Spleen (tissue), 11 donors: ENCODE measurements at regions not wholly inside any gene's neighbourhood (a gene's known extent, or its start where the extent isn't known, plus 50 kb on each side); places are given as distances from the start of the nearest gene placed in this dataset.

ENCODE experiments used
- DNase-seq: peaks from one replicate; pipeline ENCODE4 v3.0.0-alpha.2; 2020
- H3K27ac ChIP-seq, 8 donors: fragments of 200-600 bp; sonication (generic) in 7 of 8; 1 replicate in 4 of 8; 2 replicates in 4 of 8; pipeline versions ENCODE4 v1.5.0 to v1.8.0; 2016 to 2021; ENCODE audit warnings: inconsistent platforms in 4 of 8, mild to moderate bottlenecking in 4 of 8, moderate library complexity in 1 of 8
- H3K27me3 ChIP-seq, 7 donors: fragments of 200-600 bp; sonication (generic) in 6 of 7; replicated peaks in 1 of 7; 1 replicate in 4 of 7; 2 replicates in 3 of 7; pipeline versions ENCODE4 v1.5.0 to v1.8.0; 2016 to 2021; ENCODE audit warnings: inconsistent platforms in 3 of 7, mild to moderate bottlenecking in 1 of 7
- H3K36me3 ChIP-seq, 6 donors: fragments of 200-600 bp; sonication (generic) in 5 of 6; 1 replicate in 4 of 6; 2 replicates in 2 of 6; pipeline versions ENCODE4 v1.5.0 to v1.8.0; 2016 to 2021; ENCODE audit warnings: inconsistent platforms in 2 of 6
- H3K4me1 ChIP-seq, 6 donors: fragments of 200-600 bp; sonication (generic) in 5 of 6; 1 replicate in 3 of 6; 2 replicates in 3 of 6; pipeline versions ENCODE4 v1.5.0 to v1.8.0; 2016 to 2021; ENCODE audit warnings: inconsistent platforms in 3 of 6
- H3K4me3 ChIP-seq, 8 donors: fragments of 200-600 bp; sonication (generic) in 7 of 8; 1 replicate in 4 of 8; 2 replicates in 4 of 8; pipeline versions ENCODE4 v1.5.0 to v1.8.0; 2016 to 2021; ENCODE audit warnings: inconsistent platforms in 4 of 8, mild to moderate bottlenecking in 4 of 8, moderate library complexity in 2 of 8
- H3K9me3 ChIP-seq, 8 donors: fragments of 200-600 bp; sonication (generic) in 7 of 8; 1 replicate in 4 of 8; 2 replicates in 4 of 8; pipeline versions ENCODE4 v1.5.0 to v1.8.0; 2016 to 2021; ENCODE audit warnings: inconsistent platforms in 4 of 8
- CTCF ChIP-seq, 11 experiments: fragments of 200-600 bp in 7 of 11; fragments of 450-650 bp in 4 of 11; sonication (generic) in 4 of 11; IDR thresholded peaks in 8 of 11; conservative IDR thresholded peaks in 3 of 11; 1 replicate in 7 of 11; 2 replicates in 4 of 11; pipeline versions ENCODE4 v1.4.0 to v1.8.0; 2016 to 2021; ENCODE audit warnings: antibody characterized with exemption in 11 of 11, inconsistent platforms in 4 of 11, mild to moderate bottlenecking in 1 of 11
- POLR2A ChIP-seq, 3 donors: fragments of 450-650 bp; IDR thresholded peaks; one replicate each; pipeline ENCODE4 v1.5.1; 2017; ENCODE audit warnings: antibody characterized with exemption in 3 of 3, mild to moderate bottlenecking in 1 of 3
- POLR2AphosphoS5 ChIP-seq, 3 donors: sonication (generic); formaldehyde crosslinking; IDR thresholded peaks; one replicate each; pipeline ENCODE4 v1.5.1; 2017; ENCODE audit warnings: antibody characterized with exemption in 3 of 3
- WGBS, 5 donors: extraction: QIAGEN DNeasy Blood & Tissue Kit in 3 of 5; methylation state at CpG; one replicate each; pipeline versions ENCODE4 v1.1.5 to v1.1.7; 2013 to 2018; 5-methylcytosine and 5-hydroxymethylcytosine counted together
- intact Hi-C: fragments of 100-400 bp; cut with DNase I; formaldehyde crosslinking; loops from one replicate; pipeline ENCODE4 v1.15.0; 2023; ENCODE audit warnings: low total_unique reads
- donor health status: healthy with polysubstance abuse.
- donor health status: DM: no; HTN: no; CAD: no; lungs with moderate emphysema.
- donor health status: DM: no; HTN: no; CAD: no.
- donor health status: Bipolar disorder and iron deficiency.
- donor health status: healthy.
- donor health status: DM: no; HTN: no; CAD: no.
- donor health status: DM: yes; HTN: yes; CAD: no.

- no peaks in the 10 kb centered on the region for H3K9me3 ChIP-seq
- H3K27me3 ChIP-seq: no peaks in the 10 kb centered on the region
- peak overlapping the region in 1 of 8 donors; percentile 33 for H3K27ac ChIP-seq
- no peaks in the 10 kb centered on the region for H3K36me3 ChIP-seq
- WGBS, 5 donors: 87 to 94% (median 90%) methylated on average over 3 of the region's 3 CpGs
- intact Hi-C loops: no loop called here
- no peak overlapping the region for H3K4me3 ChIP-seq
- TF ChIP-seq POLR2AphosphoS5 (IDR thresholded peaks at IDR 0.05) (no peak), CTCF (IDR thresholded peaks at IDR 0.05 in 8 of 11, conservative IDR thresholded peaks at IDR 0.05 in 3 of 11) (no peak), POLR2A (IDR thresholded peaks at IDR 0.05) (no peak)
- H3K4me1 ChIP-seq: no peaks in the 10 kb centered on the region
- no peak for DNase-seq
Observed at GRCh38 chr6:50993941-50994720, 175.5 kb downstream of the TFAP2B start.

- intact Hi-C loops: no loop called here
- no peaks in the 10 kb centered on the region for H3K27me3 ChIP-seq
- H3K4me1 ChIP-seq: no peaks in the 10 kb centered on the region
- 82 to 85% (median 84%) methylated on average over 5 of the region's 5 CpGs for WGBS, 5 donors
- DNase-seq: no peak
- no peaks in the 10 kb centered on the region for H3K9me3 ChIP-seq
- H3K27ac ChIP-seq: peak overlapping the region in 2 of 8 donors; percentile 23 to 33
- no peak overlapping the region for H3K4me3 ChIP-seq
- TF ChIP-seq POLR2A (IDR thresholded peaks at IDR 0.05) (no peak), POLR2AphosphoS5 (IDR thresholded peaks at IDR 0.05) (no peak), CTCF (IDR thresholded peaks at IDR 0.05 in 8 of 11, conservative IDR thresholded peaks at IDR 0.05 in 3 of 11) (no peak)
- no peaks in the 10 kb centered on the region for H3K36me3 ChIP-seq
Observed at GRCh38 chr6:50995036-50995435, 176.4 kb downstream of the TFAP2B start.

- no peak overlapping the region for H3K27ac ChIP-seq
- no peak for TF ChIP-seq POLR2AphosphoS5 (IDR thresholded peaks at IDR 0.05)
- TF ChIP-seq POLR2A (IDR thresholded peaks at IDR 0.05): no peak
- TF ChIP-seq CTCF (IDR thresholded peaks at IDR 0.05 in 8 of 11, conservative IDR thresholded peaks at IDR 0.05 in 3 of 11): no peak
- DNase-seq: no peak
- intact Hi-C loops: no loop called here
- H3K9me3 ChIP-seq: no peaks in the 10 kb centered on the region
- H3K4me1 ChIP-seq: no peaks in the 10 kb centered on the region
- 54 to 72% (median 64%) methylated on average over 1 of the region's 1 CpG for WGBS, 5 donors
- H3K27me3 ChIP-seq: no peaks in the 10 kb centered on the region
- H3K36me3 ChIP-seq: no peaks in the 10 kb centered on the region
- no peak overlapping the region for H3K4me3 ChIP-seq
Observed at GRCh38 chr6:50998905-50999304, 180.2 kb downstream of the TFAP2B start.

- no peak for TF ChIP-seq POLR2A (IDR thresholded peaks at IDR 0.05)
- no peak for TF ChIP-seq CTCF (IDR thresholded peaks at IDR 0.05 in 8 of 11, conservative IDR thresholded peaks at IDR 0.05 in 3 of 11)
- TF ChIP-seq POLR2AphosphoS5 (IDR thresholded peaks at IDR 0.05): no peak
- Histone ChIP-seq H3K27me3 (no peaks in the 10 kb centered on the region), H3K36me3 (no peaks in the 10 kb centered on the region), H3K27ac (no peak overlapping the region), H3K9me3 (no peaks in the 10 kb centered on the region), H3K4me3 (no peak overlapping the region), H3K4me1 (no peaks in the 10 kb centered on the region)
- DNase-seq: no peak
- intact Hi-C loops: no loop called here
- WGBS, 5 donors: 79 to 97% (median 94%) methylated on average over 1 of the region's 1 CpG
Observed at GRCh38 chr6:51001399-51001798, 182.7 kb downstream of the TFAP2B start.
